Epithelial cell of proximal tubule (primary cell): ENCODE measurements at regions not wholly inside any gene's neighbourhood (a gene's known extent, or its start where the extent isn't known, plus 50 kb on each side); places are given as distances from the start of the nearest gene placed in this dataset.

Experiments
- DNase-seq: peaks from one replicate; pipeline ENCODE4 v3.0.0-alpha.2; 2011; ENCODE audit warnings: low read depth
- H3K4me3 ChIP-seq: 2 replicates; pipeline ENCODE4 v1.5.1; 2011; ENCODE audit warnings: low read depth, mild to moderate bottlenecking, low read length
- TF ChIP-seq, protein P1 (sequence below): conservative IDR thresholded peaks from 2 replicates; pipeline ENCODE4 v1.5.1; 2012; ENCODE audit warnings: low read depth, mild to moderate bottlenecking, low read length

GRCh38 chr4:28557755-28558154 lies 1697.1 kb downstream of the STIM2 start:
- no peak for DNase-seq
- TF ChIP-seq, protein P1, sequence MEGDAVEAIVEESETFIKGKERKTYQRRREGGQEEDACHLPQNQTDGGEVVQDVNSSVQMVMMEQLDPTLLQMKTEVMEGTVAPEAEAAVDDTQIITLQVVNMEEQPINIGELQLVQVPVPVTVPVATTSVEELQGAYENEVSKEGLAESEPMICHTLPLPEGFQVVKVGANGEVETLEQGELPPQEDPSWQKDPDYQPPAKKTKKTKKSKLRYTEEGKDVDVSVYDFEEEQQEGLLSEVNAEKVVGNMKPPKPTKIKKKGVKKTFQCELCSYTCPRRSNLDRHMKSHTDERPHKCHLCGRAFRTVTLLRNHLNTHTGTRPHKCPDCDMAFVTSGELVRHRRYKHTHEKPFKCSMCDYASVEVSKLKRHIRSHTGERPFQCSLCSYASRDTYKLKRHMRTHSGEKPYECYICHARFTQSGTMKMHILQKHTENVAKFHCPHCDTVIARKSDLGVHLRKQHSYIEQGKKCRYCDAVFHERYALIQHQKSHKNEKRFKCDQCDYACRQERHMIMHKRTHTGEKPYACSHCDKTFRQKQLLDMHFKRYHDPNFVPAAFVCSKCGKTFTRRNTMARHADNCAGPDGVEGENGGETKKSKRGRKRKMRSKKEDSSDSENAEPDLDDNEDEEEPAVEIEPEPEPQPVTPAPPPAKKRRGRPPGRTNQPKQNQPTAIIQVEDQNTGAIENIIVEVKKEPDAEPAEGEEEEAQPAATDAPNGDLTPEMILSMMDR, result no peak
- no peak overlapping the region for H3K4me3 ChIP-seq

GRCh38 chr4:28558895-28559294 lies 1698.3 kb downstream of the STIM2 start:
- TF ChIP-seq, protein P1, result no peak
- DNase-seq, result no peak
- H3K4me3 ChIP-seq, result no peak overlapping the region

DNA sequence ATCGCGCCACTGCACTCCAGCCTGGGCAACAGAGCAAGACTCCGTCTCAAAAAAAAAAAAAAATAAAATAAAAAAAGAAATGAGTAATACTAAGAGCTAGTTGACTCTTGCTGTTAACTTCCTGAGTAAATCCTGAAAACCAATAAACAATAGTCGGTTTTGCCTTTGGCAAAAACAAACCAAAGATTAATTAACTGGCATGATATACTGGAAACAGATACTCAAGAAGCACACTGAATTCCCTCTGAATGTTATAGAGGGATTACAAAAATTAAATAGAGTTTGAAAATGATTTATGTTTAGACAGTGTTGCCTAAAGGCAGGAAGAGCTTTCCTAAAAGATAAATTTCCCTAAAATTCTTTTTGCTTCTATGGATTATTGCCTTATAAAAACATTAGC lies 1702.3 kb downstream of the STIM2 start:
- no peak for DNase-seq
- H3K4me3 ChIP-seq, result no peak overlapping the region
- TF ChIP-seq, protein P1, result no peak

GRCh38 chr4:28565396-28565795 lies 1704.8 kb downstream of the STIM2 start:
- H3K4me3 ChIP-seq, result no peak overlapping the region

DNA sequence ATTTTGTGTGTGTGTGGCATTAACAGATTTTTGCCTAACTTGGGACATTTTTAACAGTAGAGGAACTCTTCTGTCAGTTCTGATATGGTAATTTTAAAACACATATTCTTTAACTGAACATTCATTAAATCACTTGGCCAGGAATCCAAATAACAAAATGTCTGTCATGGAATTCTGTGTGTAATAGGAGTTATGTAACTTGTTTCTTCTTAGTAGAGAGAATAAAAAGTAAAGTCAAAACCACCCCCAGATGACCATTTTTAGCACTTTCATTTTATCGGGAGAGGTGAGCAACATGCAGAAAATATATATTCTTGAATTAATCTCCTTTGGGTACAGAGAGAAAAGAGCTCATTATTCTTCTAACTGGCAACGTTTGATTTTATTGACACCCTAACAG lies 1740.3 kb downstream of the STIM2 start:
- no peak overlapping the region for H3K4me3 ChIP-seq
- TF ChIP-seq, protein P1, result no peak
- no peak for DNase-seq

More at GRCh38 chr4:28565396-28565795, 1704.8 kb downstream of the STIM2 start:
- no peak for DNase-seq
- TF ChIP-seq, protein P1, result no peak

GRCh38 chr4:28621591-28621990 lies 1761.0 kb downstream of the STIM2 start:
- TF ChIP-seq, protein P1, result no peak
- DNase-seq, result no peak
- H3K4me3 ChIP-seq, result no peak overlapping the region

DNA sequence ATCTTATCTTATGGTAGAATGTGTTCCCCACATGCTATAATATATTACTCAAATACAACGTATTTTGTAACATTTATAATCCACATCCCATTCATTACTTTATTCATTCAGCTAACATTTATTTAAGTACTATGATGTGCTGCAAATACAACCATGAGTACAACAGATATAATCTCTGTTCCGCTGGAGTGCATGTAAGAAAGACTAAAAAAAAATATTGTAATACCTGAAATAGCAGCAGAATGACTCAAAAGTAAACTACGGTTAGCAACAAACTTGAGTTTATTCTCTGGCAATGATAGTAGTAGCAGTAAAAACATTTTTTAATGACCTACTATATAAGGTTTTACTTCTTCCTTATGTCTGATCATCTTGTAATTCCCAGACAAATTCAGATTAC lies 1776.3 kb downstream of the STIM2 start:
- no peak overlapping the region for H3K4me3 ChIP-seq
- TF ChIP-seq, protein P1, result no peak
- no peak for DNase-seq
